ENCODE measurements at regions not wholly inside any gene's neighbourhood (a gene's known extent, or its start where the extent isn't known, plus 50 kb on each side); places are given as distances from the start of the nearest gene placed in this dataset.
A peak's percentile ranks its signal among the peaks of the same experiment; 100 is the strongest.

DNA sequence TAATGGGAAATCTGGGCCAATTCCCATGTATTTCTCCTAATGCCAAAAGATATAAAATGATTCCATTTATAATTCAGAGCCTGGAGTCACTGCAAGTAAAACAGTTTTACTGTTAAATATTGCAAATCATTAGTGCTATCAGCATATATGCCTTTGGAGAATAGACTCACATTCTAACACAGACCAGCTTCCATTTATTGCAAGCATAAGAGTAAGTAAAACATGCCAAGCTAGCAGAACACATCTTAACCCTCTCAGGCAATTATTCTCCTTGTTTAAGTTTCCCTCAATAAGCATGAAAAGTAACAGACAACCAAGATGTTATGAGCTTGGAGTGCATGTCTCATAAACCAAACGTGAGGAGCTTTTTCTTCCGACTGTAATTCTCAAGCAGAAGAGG is 173.9 kb upstream of the GRIP1 start:
- DNase-seq, result no peak

- DNase-seq, result no peak
Observed at GRCh38 chr12:66859751-66860440, 181.0 kb upstream of the GRIP1 start.

DNA sequence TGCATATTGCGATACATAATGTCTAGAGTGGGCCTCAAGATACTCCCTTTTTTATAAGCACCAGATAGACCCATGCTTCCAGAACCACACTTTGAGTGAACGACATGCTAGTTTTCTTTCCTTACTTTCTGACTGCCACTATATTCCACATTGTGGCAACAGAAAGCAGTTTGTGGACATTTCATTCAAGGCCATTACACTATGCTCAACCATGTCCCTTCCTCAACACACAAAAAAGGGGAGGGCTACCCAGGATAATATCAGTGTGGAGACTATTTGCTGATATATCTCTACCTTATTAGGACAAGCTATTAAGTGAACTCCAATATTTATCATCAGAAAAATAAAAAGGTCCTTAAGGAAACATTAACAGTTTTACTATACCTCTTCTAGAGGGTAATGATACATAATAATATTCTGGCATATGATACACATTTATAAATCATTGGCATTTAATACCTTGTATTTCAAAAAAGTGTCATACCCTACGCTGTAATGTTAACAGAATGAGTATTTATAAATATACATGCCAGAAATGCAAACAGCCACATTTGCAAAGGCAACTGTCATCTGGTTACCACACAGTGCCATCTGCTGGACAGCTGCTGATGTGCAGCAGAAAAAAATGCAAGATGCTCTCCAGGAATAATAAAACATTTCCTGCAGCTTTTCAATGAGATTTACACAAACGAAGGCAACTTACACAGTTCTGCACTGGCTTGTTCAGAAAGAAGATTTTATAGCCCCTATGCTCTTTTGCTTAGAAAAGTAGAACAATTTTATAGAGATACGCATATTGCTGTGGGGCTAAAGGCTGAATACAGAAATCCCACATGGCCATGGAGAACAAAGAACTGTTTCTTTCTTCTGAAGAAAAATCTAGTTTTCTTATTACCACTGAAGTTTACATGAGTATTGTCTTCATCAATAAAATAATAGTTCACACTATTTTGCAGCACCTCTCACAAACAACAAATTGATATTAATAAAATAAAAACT is 182.2 kb upstream of the GRIP1 start:
- peak; percentile 66 to 74 (median 68) for DNase-seq

DNA sequence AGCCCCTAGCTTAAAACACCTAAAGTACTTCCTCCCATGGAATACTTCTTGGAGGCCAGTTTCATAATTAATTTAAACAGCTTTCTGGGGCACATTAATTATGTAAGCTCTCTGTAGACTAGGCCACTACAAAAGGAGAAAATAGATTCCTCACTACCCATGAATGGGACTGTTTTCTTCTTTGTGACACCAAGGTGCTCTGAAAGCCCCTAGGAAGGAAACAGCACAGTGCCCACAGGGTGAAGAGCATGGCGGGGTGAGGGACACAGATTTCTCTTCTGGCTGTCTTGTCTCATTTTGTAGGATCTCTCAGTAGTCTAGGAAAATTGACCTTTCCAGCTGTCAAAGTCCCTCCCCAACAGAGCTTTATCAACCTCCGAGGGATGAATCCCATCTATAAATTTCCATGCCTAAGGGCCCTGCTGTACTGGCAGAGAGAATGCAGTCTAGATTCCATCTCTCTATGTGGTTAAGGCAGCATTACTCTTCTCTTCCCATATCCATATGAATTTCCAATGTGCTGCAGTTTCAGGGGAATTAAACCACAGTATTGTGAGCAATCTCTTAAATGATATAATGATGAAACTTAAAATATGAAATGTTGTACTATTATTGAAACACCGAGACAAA is 183.6 kb upstream of the GRIP1 start:
- no peak for DNase-seq

DNA sequence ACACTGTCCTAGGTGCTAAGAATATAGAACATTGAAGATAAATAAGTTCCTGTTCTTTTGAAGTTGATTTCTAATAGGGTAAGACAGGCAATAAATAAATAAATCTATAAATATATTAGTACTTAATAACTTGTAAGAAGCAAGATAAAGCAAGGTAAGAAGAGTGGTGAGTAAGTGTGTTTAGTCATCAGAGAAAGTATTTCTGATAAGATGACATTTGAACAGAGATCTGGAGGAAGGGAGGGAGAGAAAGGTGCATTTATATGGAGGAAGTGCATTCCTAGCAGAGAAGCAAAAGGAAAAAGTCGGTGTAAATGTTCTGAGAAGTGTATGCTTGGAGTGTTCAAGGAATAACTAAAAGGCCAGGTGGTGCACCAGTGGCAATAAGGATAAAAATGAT is 184.4 kb upstream of the GRIP1 start:
- DNase-seq, result no peak

DNA sequence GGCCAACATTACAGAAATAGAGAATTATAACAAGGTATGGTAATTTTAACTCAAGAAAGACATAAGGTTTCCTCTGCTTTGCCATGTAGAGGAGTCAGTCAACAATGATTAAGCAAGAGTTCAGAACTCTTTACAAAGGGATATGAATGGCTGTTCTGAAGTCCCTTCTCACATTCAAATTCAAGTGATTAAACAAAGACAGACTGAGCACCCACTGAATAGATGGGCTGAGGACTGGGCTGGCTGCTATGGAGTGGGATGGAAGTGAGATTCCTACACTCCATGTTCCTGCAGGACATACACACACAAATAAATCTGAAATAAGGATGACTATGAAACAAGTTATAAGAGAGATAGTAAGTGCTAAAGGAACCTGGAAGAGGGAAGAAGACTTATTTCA is 199.0 kb upstream of the GRIP1 start:
- DNase-seq, result no peak

GRCh38 chr12:66879409-66879808 is 200.5 kb upstream of the GRIP1 start:
- DNase-seq, result no peak

GRCh38 chr12:66881386-66881785 is 202.5 kb upstream of the GRIP1 start:
- DNase-seq, result no peak

DNA sequence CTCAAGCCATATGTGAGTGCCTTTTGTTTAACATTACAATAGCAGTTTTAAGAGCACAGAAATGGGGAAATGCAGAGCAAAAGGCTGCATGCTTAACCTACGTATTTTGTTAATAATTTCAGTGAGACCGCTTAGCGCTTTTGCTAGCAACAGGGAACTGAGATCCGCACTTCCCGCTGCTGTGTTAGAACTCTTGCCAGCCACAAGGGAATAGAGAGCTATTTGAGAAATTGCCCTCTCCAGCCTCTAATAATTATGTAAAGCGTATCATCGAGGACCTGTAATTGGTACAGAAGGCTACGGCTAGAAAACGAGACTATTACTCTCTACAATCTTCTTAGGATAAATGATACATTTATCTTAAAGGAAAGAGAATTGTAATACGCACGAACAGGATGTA is 205.2 kb upstream of the GRIP1 start:
- no peak for DNase-seq

DNA sequence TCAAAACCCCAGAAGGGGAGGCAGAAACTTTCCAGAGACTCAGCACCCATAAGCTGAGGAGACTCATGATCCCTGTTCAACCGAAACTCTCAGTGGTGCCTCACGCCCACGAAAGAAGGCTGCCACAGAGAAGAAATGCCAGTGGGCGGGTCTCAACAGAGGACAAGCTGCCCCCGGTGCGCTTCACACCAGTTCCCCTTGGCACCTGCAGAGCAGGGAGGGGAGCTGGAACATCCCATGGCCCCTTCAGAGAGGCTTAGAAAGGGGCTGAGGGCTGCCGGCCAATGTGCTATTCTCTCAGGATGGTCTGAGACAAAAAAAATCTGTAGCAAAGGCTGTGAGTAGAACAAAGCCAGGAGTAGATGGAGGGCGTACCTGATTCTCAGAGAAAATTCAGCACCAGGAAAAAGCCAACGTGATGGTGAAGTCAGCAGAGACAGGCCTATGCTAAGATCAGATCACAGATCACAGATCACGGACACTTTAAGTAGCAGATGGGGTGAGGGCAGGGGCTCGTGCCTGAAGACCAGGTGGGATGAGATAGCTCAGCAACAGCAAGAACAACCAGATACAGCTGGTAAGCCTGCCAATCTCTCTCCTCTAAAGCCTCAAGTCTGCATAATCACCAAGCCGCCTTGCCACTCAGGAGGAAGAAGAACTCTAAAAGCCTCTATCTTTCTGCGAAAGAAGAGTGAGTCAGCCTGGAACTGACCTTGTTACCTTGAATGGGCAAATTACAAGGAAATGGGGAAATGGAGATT is 206.4 kb upstream of the GRIP1 start:
- peak in 1 of 3 donors; percentile 3 for DNase-seq

GRCh38 chr12:66896797-66897196 is 217.9 kb upstream of the GRIP1 start:
- DNase-seq, result no peak

DNA sequence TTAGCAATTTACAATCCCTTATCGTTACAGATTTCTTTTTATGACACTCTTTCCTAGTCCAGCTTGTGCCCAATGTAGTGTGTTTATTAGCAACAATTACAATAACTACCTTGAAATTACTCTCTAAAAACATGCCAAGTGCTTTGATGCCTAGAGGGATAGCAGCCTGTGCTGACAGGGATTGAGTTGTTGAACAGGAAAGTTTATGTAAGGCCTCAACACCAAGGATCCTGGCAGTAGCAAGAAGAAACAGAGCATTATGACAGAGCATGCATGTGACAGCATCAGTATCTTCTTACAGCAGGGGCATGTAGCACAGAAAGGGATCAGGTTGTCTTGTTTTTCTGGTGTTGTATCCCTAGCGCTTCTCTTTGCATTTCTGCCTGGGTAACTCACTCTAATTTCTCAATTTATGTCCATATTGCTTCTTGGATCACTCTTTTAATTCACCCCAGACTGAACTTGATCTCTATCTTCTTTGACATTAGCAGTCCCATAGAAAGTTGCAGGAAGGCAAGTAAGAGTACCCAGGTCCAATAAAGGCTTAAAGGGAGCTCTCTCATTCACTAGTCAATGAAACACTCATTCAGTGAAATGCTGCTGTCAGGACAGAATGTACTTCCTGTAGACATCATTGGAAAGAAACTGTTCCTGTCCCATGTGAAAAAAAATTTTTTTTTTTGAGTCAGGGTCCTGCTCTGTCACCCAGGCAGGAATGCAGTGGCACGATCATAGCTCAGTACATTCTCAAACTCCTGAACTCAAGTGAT is 220.0 kb upstream of the GRIP1 start:
- DNase-seq, result no peak

DNA sequence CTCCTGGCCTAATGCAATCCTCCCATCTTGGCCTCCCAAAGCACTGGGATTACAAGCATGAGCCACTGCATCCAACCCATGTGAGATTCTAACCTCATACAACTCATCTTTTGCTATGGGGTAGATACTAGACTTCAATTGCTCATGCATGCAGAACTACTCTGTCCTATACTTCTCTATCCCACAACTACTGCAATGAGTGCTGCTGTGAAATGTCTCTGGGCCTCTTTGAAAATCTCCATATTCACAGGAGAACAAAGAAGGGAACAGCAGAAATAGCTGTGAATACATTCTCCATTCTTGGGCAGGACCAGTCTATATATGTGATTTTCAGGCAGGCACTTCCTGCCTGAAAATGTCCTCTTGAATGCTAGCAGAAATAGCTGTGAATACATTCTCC is 220.7 kb upstream of the GRIP1 start:
- DNase-seq, result no peak

DNA sequence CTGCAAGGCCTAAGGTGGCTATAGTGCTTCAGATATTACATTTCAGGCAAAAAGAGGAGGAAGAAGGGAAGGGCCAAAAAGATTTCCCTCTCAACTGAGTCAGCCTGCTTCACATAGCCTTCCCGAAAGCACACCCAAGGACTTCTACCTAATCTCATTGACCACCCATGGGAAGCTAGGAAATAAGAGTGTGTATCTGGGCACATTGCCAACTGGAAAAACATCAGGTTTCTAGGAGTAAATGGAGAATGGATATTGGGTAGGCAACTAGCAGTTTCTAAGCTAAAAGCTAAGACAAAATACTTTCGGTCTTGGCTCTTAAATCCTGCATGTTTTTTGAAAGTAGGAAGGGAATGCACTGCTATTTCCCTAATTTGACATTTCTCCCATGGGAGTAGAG is 221.7 kb upstream of the GRIP1 start:
- DNase-seq, result no peak

DNA sequence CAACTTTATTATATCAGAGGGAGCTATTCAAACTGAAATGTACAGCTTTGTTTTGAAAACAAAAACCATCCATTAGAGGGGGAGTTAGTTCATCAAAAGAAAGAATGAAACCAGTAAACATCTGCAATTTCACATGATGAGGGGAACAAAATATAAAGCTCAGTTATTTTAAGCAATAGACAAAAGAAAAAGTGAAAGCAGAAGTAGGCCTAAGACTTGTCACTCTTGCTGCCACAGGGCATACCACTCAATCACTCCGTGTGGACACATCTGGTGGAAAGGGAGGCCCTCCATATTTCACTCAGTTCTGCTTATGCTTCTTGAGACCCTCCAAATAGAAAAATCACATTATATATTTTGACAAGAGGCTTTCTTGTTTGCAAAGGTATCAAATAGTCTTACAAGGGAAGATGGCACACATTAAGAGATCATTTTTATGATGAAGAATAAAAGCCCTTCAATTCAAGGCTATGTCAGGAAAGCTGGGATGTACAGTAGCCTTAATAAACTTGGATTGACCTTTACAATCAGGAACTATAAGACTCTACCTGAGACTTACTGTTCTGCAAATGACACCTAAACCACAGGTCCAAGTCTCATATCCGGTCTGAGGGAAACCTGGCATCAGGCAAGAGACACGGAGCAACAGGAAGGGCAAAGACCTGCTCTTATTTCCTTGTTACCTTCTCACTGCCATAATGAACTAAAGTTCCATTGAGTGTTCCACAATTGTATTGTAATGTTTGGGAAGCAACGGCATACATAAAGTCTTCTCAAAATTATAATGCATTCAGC is 222.5 kb upstream of the GRIP1 start:
- DNase-seq, result peak; percentile 34 to 42 (median 34)

- DNase-seq, result no peak
Observed at GRCh38 chr12:66902020-66902419, 223.1 kb upstream of the GRIP1 start.

GRCh38 chr12:66903782-66904396 is 225.0 kb upstream of the GRIP1 start:
- no peak for DNase-seq

- no peak for DNase-seq
Observed at GRCh38 chr12:66905201-66905600, 226.3 kb upstream of the GRIP1 start.

DNA sequence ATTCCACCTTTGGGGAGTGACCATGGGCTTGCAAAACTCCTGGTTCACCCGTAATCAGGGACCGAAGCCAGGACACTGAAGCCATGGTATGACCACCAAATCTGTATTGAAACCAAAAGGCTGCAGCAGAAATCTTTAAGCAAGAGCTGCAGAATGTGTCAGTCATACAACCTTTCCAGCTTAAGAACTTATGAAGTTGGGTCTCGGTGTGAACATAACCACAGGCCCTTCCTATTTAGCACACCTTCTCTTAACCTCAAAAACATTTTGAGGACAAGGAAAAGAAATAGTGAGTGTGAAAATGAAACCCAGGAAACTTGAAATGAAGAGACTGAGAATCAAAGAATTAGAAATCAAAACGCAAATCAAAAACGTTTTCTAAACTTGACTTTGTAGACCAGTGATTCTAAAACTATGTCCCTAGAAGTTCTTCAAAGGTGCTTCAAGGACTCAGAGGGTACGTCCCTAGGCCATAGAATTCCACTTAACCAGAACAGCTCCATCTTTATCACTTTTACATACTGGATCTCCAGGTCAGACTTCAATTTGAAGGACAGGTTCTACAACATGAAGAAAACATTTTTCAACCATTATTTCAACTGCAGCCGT is 231.6 kb upstream of the GRIP1 start:
- DNase-seq, result no peak

- DNase-seq, result no peak
Observed at GRCh38 chr12:66915306-66915904, 236.5 kb upstream of the GRIP1 start.

Data from suppressor macrophage treated with lipopolysaccharide for 1 hour (primary cell).